A549 (cell line): ENCODE measurements at regions not wholly inside any gene's neighbourhood (a gene's known extent, or its start where the extent isn't known, plus 50 kb on each side); places are given as distances from the start of the nearest gene placed in this dataset.
A peak's percentile ranks its signal among the peaks of the same experiment; 100 is the strongest.

ENCODE experiments used
- BCL3 ChIP-seq: fragments of >200 bp; sonication (Bioruptor Twin); formaldehyde crosslinking; IDR thresholded peaks from 3 replicates; pipeline ENCODE4 v1.6.1; 2016
- BHLHE40 ChIP-seq: IDR thresholded peaks from 2 replicates; pipeline ENCODE4 v1.6.1; 2012; ENCODE audit warnings: low read depth, low read length, inconsistent platforms
- CBX2 ChIP-seq: fragments of 200-600 bp; sonication (generic); IDR thresholded peaks from 2 replicates; pipeline ENCODE4 v1.6.1; 2016; ENCODE audit warnings: low read depth, mild to moderate bottlenecking, borderline replicate concordance
- CBX8 ChIP-seq: fragments of 200-600 bp; sonication (generic); IDR thresholded peaks from 2 replicates; pipeline ENCODE4 v1.6.1; 2016
- CEBPB ChIP-seq, 2 experiments: fragments of >200 bp in 1 of 2; sonication (Bioruptor Twin) in 1 of 2; formaldehyde crosslinking in 1 of 2; IDR thresholded peaks; 2 replicates each; pipeline ENCODE4 v1.6.1; 2012 to 2016
- E2F6 ChIP-seq: IDR thresholded peaks from 2 replicates; pipeline ENCODE4 v1.6.1; 2012; ENCODE audit warnings: low read depth, borderline replicate concordance
- ELK1 ChIP-seq: fragments of 150-350 bp; IDR thresholded peaks from 2 replicates; pipeline ENCODE4 v1.6.1; 2014; ENCODE audit warnings: low read depth, mild to moderate bottlenecking, low read length
- GATA3 ChIP-seq: IDR thresholded peaks from 2 replicates; pipeline ENCODE4 v1.6.1; 2012; ENCODE audit warnings: borderline replicate concordance
- HEYL ChIP-seq: fragments of 250-450 bp; sonication (Bioruptor Pico); IDR thresholded peaks from 2 replicates; pipeline ENCODE4 v1.8.0; 2021; ENCODE audit warnings: mild to moderate bottlenecking, moderate library complexity
- JUN ChIP-seq, 2 experiments: fragments of >200 bp; sonication (Bioruptor Twin); formaldehyde crosslinking; IDR thresholded peaks; 2 replicates in 1 of 2; 3 replicates in 1 of 2; pipeline ENCODE4 v1.6.1; 2016 to 2017
- JUNB ChIP-seq: fragments of >200 bp; sonication (Bioruptor Twin); formaldehyde crosslinking; IDR thresholded peaks from 2 replicates; pipeline ENCODE4 v1.6.1; 2016
- KDM1A ChIP-seq: fragments of 200-600 bp; sonication (generic); IDR thresholded peaks from 2 replicates; pipeline ENCODE4 v1.6.1; 2016; ENCODE audit warnings: low read depth, mild to moderate bottlenecking
- KDM5A ChIP-seq: fragments of 200-600 bp; sonication (generic); IDR thresholded peaks from 2 replicates; pipeline ENCODE4 v1.6.1; 2016; ENCODE audit warnings: antibody characterized with exemption, mild to moderate bottlenecking
- MAFK ChIP-seq: fragments of 450-650 bp; IDR thresholded peaks from 2 replicates; pipeline ENCODE4 v1.6.1; 2014; ENCODE audit not compliant: partially characterized antibody
- MAX ChIP-seq: IDR thresholded peaks from 2 replicates; pipeline ENCODE4 v1.6.1; 2012
- NFE2L2 ChIP-seq: fragments of 150-350 bp; conservative IDR thresholded peaks from 2 replicates; pipeline ENCODE4 v1.6.1; 2014; ENCODE audit warnings: low read length
- PBX3 ChIP-seq: IDR thresholded peaks from 2 replicates; pipeline ENCODE4 v1.6.1; 2012
- PHF8 ChIP-seq: fragments of 200-600 bp; sonication (generic); IDR thresholded peaks from 2 replicates; pipeline ENCODE4 v1.6.1; 2016; ENCODE audit warnings: low read depth, mild to moderate bottlenecking, antibody characterized with exemption, moderate library complexity, borderline replicate concordance
- POLR2AphosphoS2 ChIP-seq: conservative IDR thresholded peaks from 2 replicates; pipeline ENCODE4 v1.6.1; 2012; ENCODE audit warnings: low read length, improper control_type of control experiment, inconsistent platforms
- RAD21 ChIP-seq, 2 experiments: fragments of >200 bp in 1 of 2; sonication (Bioruptor Twin) in 1 of 2; formaldehyde crosslinking in 1 of 2; IDR thresholded peaks in 1 of 2; conservative IDR thresholded peaks in 1 of 2; 2 replicates in 1 of 2; 3 replicates in 1 of 2; pipeline ENCODE4 v1.6.1; 2012 to 2018; ENCODE audit warnings: inconsistent platforms in 1 of 2
- REST ChIP-seq: fragments of 200-600 bp; sonication (generic); IDR thresholded peaks from 2 replicates; pipeline ENCODE4 v1.6.1; 2016; ENCODE audit warnings: antibody characterized with exemption, mild to moderate bottlenecking, moderate library complexity
- RNF2 ChIP-seq: fragments of 200-600 bp; sonication (generic); IDR thresholded peaks from 2 replicates; pipeline ENCODE4 v1.6.1; 2016; ENCODE audit warnings: low read depth, mild to moderate bottlenecking, antibody characterized with exemption, moderate library complexity, borderline replicate concordance
- TFCP2L1 ChIP-seq: fragments of 250-450 bp; sonication (Bioruptor Pico); IDR thresholded peaks from 2 replicates; pipeline ENCODE4 v1.5.0; 2021; ENCODE audit warnings: mild to moderate bottlenecking
- TP53 ChIP-seq: fragments of 250-450 bp; sonication (Bioruptor Pico); IDR thresholded peaks from 2 replicates; pipeline ENCODE4 v1.5.0; 2021; ENCODE audit warnings: mild to moderate bottlenecking, moderate library complexity

GRCh38 chr2:215736653-215737290, 276.6 kb downstream of the MREG start (continued):
- no peak for TF ChIP-seq TP53 (CRISPR knock-in tag)
- TF ChIP-seq RAD21 (conservative IDR thresholded peaks at IDR 0.05 in 1 of 2, IDR thresholded peaks at IDR 0.05 in 1 of 2), result peak in 1 of 2 experiments; percentile 49; a peak in 3 of 5 replicates
- TF ChIP-seq MAX, result no peak
- peak; percentile 35; the same call in 1 of the 2 replicates for TF ChIP-seq GATA3
- TF ChIP-seq REST, result no peak
- TF ChIP-seq CEBPB (IDR thresholded peaks at IDR 0.05), result peak; percentile 57 to 58; a peak in 2 of 4 replicates
- no peak for TF ChIP-seq PBX3
- TF ChIP-seq BHLHE40, result no peak
- TF ChIP-seq KDM5A, result no peak
- TF ChIP-seq E2F6, result no peak
- TF ChIP-seq BCL3, result 0 out of 3 replicates have a peak, but pooled peaks have one; percentile 18
- no peak for TF ChIP-seq KDM1A
- TF ChIP-seq POLR2AphosphoS2, result no peak
- no peak for TF ChIP-seq HEYL (CRISPR knock-in tag)
- no peak for TF ChIP-seq CBX2
- TF ChIP-seq JUNB, result peak; percentile 51
- no peak for TF ChIP-seq TFCP2L1 (CRISPR knock-in tag)
- TF ChIP-seq MAFK, result peak; percentile 44
- no peak for TF ChIP-seq CBX8
- no peak for TF ChIP-seq RNF2
- no peak for TF ChIP-seq PHF8
- TF ChIP-seq ELK1, result no peak
- peak in 1 of 2 experiments; percentile 47; a peak in 1 of 5 replicates for TF ChIP-seq JUN (IDR thresholded peaks at IDR 0.05)
- TF ChIP-seq NFE2L2, result no peak
